DMS53 treated with DMSO at 0.1 percent for 48 hours (cell line): ENCODE measurements at regions not wholly inside any gene's neighbourhood (a gene's known extent, or its start where the extent isn't known, plus 50 kb on each side); places are given as distances from the start of the nearest gene placed in this dataset.
A peak's percentile ranks its signal among the peaks of the same experiment; 100 is the strongest.

Experiments
- DNase-seq: peaks from one replicate; lab custom pipeline; 2025; ENCODE audit not compliant: unreplicated experiment; lab: John Stamatoyannopoulos, UW

GRCh38 chr9:118165451-118165850 is 461.2 kb downstream of the TLR4 start:
- no peak for DNase-seq

- peak; percentile 80 for DNase-seq
Observed at GRCh38 chr9:118170032-118170955, 466.1 kb downstream of the TLR4 start.

- DNase-seq, result no peak
Observed at GRCh38 chr9:118177241-118177640, 473.0 kb downstream of the TLR4 start.

GRCh38 chr9:118183576-118183975 is 479.4 kb downstream of the TLR4 start:
- no peak for DNase-seq

GRCh38 chr9:118187408-118187807 is 483.2 kb downstream of the TLR4 start:
- no peak for DNase-seq

- DNase-seq, result no peak
Observed at GRCh38 chr9:118189615-118190014, 485.4 kb downstream of the TLR4 start.

GRCh38 chr9:118192807-118193206 is 488.6 kb downstream of the TLR4 start:
- DNase-seq, result no peak

GRCh38 chr9:118209343-118209742 is 505.1 kb downstream of the TLR4 start:
- DNase-seq, result no peak

GRCh38 chr9:118215549-118215948 is 511.3 kb downstream of the TLR4 start:
- no peak for DNase-seq

- DNase-seq, result no peak
Observed at GRCh38 chr9:118222375-118222774, 518.2 kb downstream of the TLR4 start.

GRCh38 chr9:118223111-118223510 is 518.9 kb downstream of the TLR4 start:
- DNase-seq, result no peak

- no peak for DNase-seq
Observed at GRCh38 chr9:118230329-118230728, 526.1 kb downstream of the TLR4 start.

- no peak for DNase-seq
Observed at GRCh38 chr9:118236625-118237024, 532.4 kb downstream of the TLR4 start.

- DNase-seq, result no peak
Observed at GRCh38 chr9:118238139-118238538, 533.9 kb downstream of the TLR4 start.

GRCh38 chr9:118252027-118252426 is 547.8 kb downstream of the TLR4 start:
- DNase-seq, result no peak

GRCh38 chr9:118262191-118262590 is 558.0 kb downstream of the TLR4 start:
- DNase-seq, result no peak

GRCh38 chr9:118263949-118264348 is 559.7 kb downstream of the TLR4 start:
- no peak for DNase-seq

GRCh38 chr9:118268046-118268445 is 563.8 kb downstream of the TLR4 start:
- no peak for DNase-seq

GRCh38 chr9:118269623-118270022 is 565.4 kb downstream of the TLR4 start:
- DNase-seq, result no peak

GRCh38 chr9:118271331-118271730 is 567.1 kb downstream of the TLR4 start:
- no peak for DNase-seq

- peak; percentile 32 for DNase-seq
Observed at GRCh38 chr9:118271936-118272335, 567.7 kb downstream of the TLR4 start.

GRCh38 chr9:118273048-118273447 is 568.8 kb downstream of the TLR4 start:
- no peak for DNase-seq

- no peak for DNase-seq
Observed at GRCh38 chr9:118276784-118277183, 572.6 kb downstream of the TLR4 start.
